ENCODE measurements at regions not wholly inside any gene's neighbourhood (a gene's known extent, or its start where the extent isn't known, plus 50 kb on each side); places are given as distances from the start of the nearest gene placed in this dataset.

GRCh38 chr7:49479936-49480544 lies 293.4 kb upstream of the VWC2 start (continued):
- TF ChIP-seq STAT6 (CRISPR knock-in tag; conservative IDR thresholded peaks at IDR 0.05; ENCODE audit: low read depth): no peak
- no peak for TF ChIP-seq TEAD1 (CRISPR knock-in tag; IDR thresholded peaks at IDR 0.05)
- TF ChIP-seq MXD4 (CRISPR knock-in tag; IDR thresholded peaks at IDR 0.05; ENCODE audit: borderline replicate concordance): no peak
- no peak for TF ChIP-seq ZNF532 (CRISPR knock-in tag; IDR thresholded peaks at IDR 0.05; ENCODE audit: borderline replicate concordance)
- no peak for TF ChIP-seq E2F5 (CRISPR knock-in tag; IDR thresholded peaks at IDR 0.05)
- TF ChIP-seq ZNF423 (CRISPR knock-in tag; IDR thresholded peaks at IDR 0.05): no peak

- ATAC-seq (no peak), DNase-seq (ENCODE audit: low spot score) (no peak)
- Mint-ChIP-seq H3K9me3 (peaks cover 36% of the 10 kb centered on the region), H3K27ac (no peak overlapping the region), H3K4me3 (no peak overlapping the region), H3K4me1 (peaks cover 29% of the 10 kb centered on the region), H3K27me3 (ENCODE audit: low read depth) (no peaks in the 10 kb centered on the region), H3K36me3 (peaks cover 14% of the 10 kb centered on the region)
- TF ChIP-seq RELA (CRISPR knock-in tag; IDR thresholded peaks at IDR 0.05; ENCODE audit: borderline replicate concordance): no peak
- TF ChIP-seq KAT7 (CRISPR knock-in tag; IDR thresholded peaks at IDR 0.05; ENCODE audit: borderline replicate concordance): no peak
- no peak for TF ChIP-seq FOXP4 (CRISPR knock-in tag; IDR thresholded peaks at IDR 0.05)
- no peak for TF ChIP-seq FOXJ3 (CRISPR knock-in tag; IDR thresholded peaks at IDR 0.05; ENCODE audit: borderline replicate concordance)
- ChIA-PET POLR2A (no interaction called here), CTCF (no interaction called here)
These were observed 292.4 kb upstream of the VWC2 start for GRCh38 chr7:49481075-49481474.

- Mint-ChIP-seq H3K27ac (no peak overlapping the region), H3K4me1 (peaks cover 45% of the 10 kb centered on the region), H3K36me3 (peaks cover 10% of the 10 kb centered on the region), H3K4me3 (no peak overlapping the region), H3K9me3 (peaks cover 27% of the 10 kb centered on the region), H3K27me3 (ENCODE audit: low read depth) (no peaks in the 10 kb centered on the region)
- DNase-seq (ENCODE audit: low spot score) (peak; percentile 11), ATAC-seq (peak; percentile 16; the same call in 1 of the 2 replicates)
- ChIA-PET POLR2A (no interaction called here), CTCF (no interaction called here)
- TF ChIP-seq NR3C1 (CRISPR knock-in tag; conservative IDR thresholded peaks at IDR 0.05; ENCODE audit: low read depth) (no peak), NFATC4 (CRISPR knock-in tag; IDR thresholded peaks at IDR 0.05) (no peak), HMGA2 (CRISPR knock-in tag; IDR thresholded peaks at IDR 0.05) (no peak), FOXP1 (CRISPR knock-in tag; IDR thresholded peaks at IDR 0.05; ENCODE audit: borderline replicate concordance) (no peak), E2F5 (CRISPR knock-in tag; IDR thresholded peaks at IDR 0.05) (no peak), IRF1 (CRISPR knock-in tag; IDR thresholded peaks at IDR 0.05) (no peak), TEAD1 (CRISPR knock-in tag; IDR thresholded peaks at IDR 0.05) (no peak), IRF2 (CRISPR knock-in tag; IDR thresholded peaks at IDR 0.05; ENCODE audit: borderline replicate concordance, low read depth) (no peak)
These were observed 290.3 kb upstream of the VWC2 start for GRCh38 chr7:49483142-49483541.
